HG03039 (cell line): ENCODE measurements at regions not wholly inside any gene's neighbourhood (a gene's known extent, or its start where the extent isn't known, plus 50 kb on each side); places are given as distances from the start of the nearest gene placed in this dataset.

Experiments
- ATAC-seq: cut with Tn5 transposase; IDR thresholded peaks from one replicate; pipeline ENCODE4 v1.9.1; 2021; ENCODE audit warnings: mild to moderate bottlenecking, moderate library complexity; ENCODE audit not compliant: unreplicated experiment

- ATAC-seq, result no peak
Measured at GRCh38 chr15:37165395-37165794, 65.0 kb upstream of the MEIS2 start.

GRCh38 chr15:37166402-37166801 is 66.1 kb upstream of the MEIS2 start:
- ATAC-seq, result no peak

GRCh38 chr15:37181339-37181738 is 81.0 kb upstream of the MEIS2 start:
- ATAC-seq, result no peak

- no peak for ATAC-seq
Measured at GRCh38 chr15:37199545-37199944, 99.2 kb upstream of the MEIS2 start.

- ATAC-seq, result no peak
Measured at GRCh38 chr15:37203050-37203449, 102.7 kb upstream of the MEIS2 start.

- no peak for ATAC-seq
Measured at GRCh38 chr15:37204692-37205091, 104.3 kb upstream of the MEIS2 start.

GRCh38 chr15:37206690-37207089 is 106.3 kb upstream of the MEIS2 start:
- no peak for ATAC-seq

- ATAC-seq, result no peak
Measured at GRCh38 chr15:37208146-37209040, 108.0 kb upstream of the MEIS2 start.

- no peak for ATAC-seq
Measured at GRCh38 chr15:37209041-37209363, 108.7 kb upstream of the MEIS2 start.

GRCh38 chr15:37217567-37217966 is 117.2 kb upstream of the MEIS2 start:
- no peak for ATAC-seq

- ATAC-seq, result no peak
Measured at GRCh38 chr15:37218351-37218916, 118.1 kb upstream of the MEIS2 start.

- no peak for ATAC-seq
Measured at GRCh38 chr15:37219211-37219701, 118.9 kb upstream of the MEIS2 start.

GRCh38 chr15:37220949-37221670 is 120.8 kb upstream of the MEIS2 start:
- ATAC-seq, result no peak

GRCh38 chr15:37221671-37222145 is 121.4 kb upstream of the MEIS2 start:
- ATAC-seq, result no peak

- ATAC-seq, result no peak
Measured at GRCh38 chr15:37223089-37223488, 122.7 kb upstream of the MEIS2 start.

GRCh38 chr15:37229855-37230619 is 129.7 kb upstream of the MEIS2 start:
- no peak for ATAC-seq

GRCh38 chr15:37245358-37245757 is 145.0 kb upstream of the MEIS2 start:
- ATAC-seq, result no peak

- ATAC-seq, result no peak
Measured at GRCh38 chr15:37246065-37246464, 145.7 kb upstream of the MEIS2 start.

GRCh38 chr15:37246856-37247255 is 146.5 kb upstream of the MEIS2 start:
- ATAC-seq, result no peak

GRCh38 chr15:37249249-37249648 is 148.9 kb upstream of the MEIS2 start:
- ATAC-seq, result no peak

GRCh38 chr15:37252530-37252929 is 152.2 kb upstream of the MEIS2 start:
- no peak for ATAC-seq
